NK-92 (cell line): ENCODE measurements at regions not wholly inside any gene's neighbourhood (a gene's known extent, or its start where the extent isn't known, plus 50 kb on each side); places are given as distances from the start of the nearest gene placed in this dataset.

Experiments
- DNase-seq: peaks from one replicate; lab custom pipeline; 2025; ENCODE audit not compliant: unreplicated experiment; lab: John Stamatoyannopoulos, UW

- no peak for DNase-seq
Measured at GRCh38 chr18:22667616-22668422, 250.1 kb upstream of the CTAGE1 start.

GRCh38 chr18:22668496-22668895 is 250.8 kb upstream of the CTAGE1 start:
- no peak for DNase-seq

- no peak for DNase-seq
Measured at GRCh38 chr18:22670914-22671313, 253.2 kb upstream of the CTAGE1 start.

- DNase-seq = no peak
Measured at GRCh38 chr18:22673182-22673862, 255.6 kb upstream of the CTAGE1 start.

GRCh38 chr18:22674272-22674671 is 256.6 kb upstream of the CTAGE1 start:
- DNase-seq = no peak

GRCh38 chr18:22675006-22675405 is 257.3 kb upstream of the CTAGE1 start:
- DNase-seq = no peak

GRCh38 chr18:22676423-22676822 is 256.7 kb upstream of the RBBP8 start:
- DNase-seq = no peak

- DNase-seq = no peak
Measured at GRCh38 chr18:22678486-22678885, 254.6 kb upstream of the RBBP8 start.

- DNase-seq = no peak
Measured at GRCh38 chr18:22680944-22681343, 252.2 kb upstream of the RBBP8 start.

GRCh38 chr18:22681908-22682307 is 251.2 kb upstream of the RBBP8 start:
- DNase-seq = no peak

GRCh38 chr18:22682720-22683119 is 250.4 kb upstream of the RBBP8 start:
- DNase-seq = no peak

GRCh38 chr18:22683196-22683676 is 249.9 kb upstream of the RBBP8 start:
- DNase-seq = no peak

GRCh38 chr18:22683786-22684185 is 249.3 kb upstream of the RBBP8 start:
- DNase-seq = no peak

- DNase-seq = no peak
Measured at GRCh38 chr18:22684268-22684667, 248.9 kb upstream of the RBBP8 start.

- no peak for DNase-seq
Measured at GRCh38 chr18:22685788-22686187, 247.3 kb upstream of the RBBP8 start.

- DNase-seq = no peak
Measured at GRCh38 chr18:22687892-22688680, 245.0 kb upstream of the RBBP8 start.

- DNase-seq = no peak
Measured at GRCh38 chr18:22688877-22689496, 244.1 kb upstream of the RBBP8 start.

GRCh38 chr18:22689712-22690111 is 243.4 kb upstream of the RBBP8 start:
- no peak for DNase-seq

- DNase-seq = no peak
Measured at GRCh38 chr18:22690556-22690955, 242.6 kb upstream of the RBBP8 start.

- no peak for DNase-seq
Measured at GRCh38 chr18:22691946-22692710, 241.0 kb upstream of the RBBP8 start.
